ENCODE measurements at regions not wholly inside any gene's neighbourhood (a gene's known extent, or its start where the extent isn't known, plus 50 kb on each side); places are given as distances from the start of the nearest gene placed in this dataset.

GRCh38 chr4:30005995-30006394 is 714.2 kb upstream of the PCDH7 start:
- no peak for TF ChIP-seq CTCF (IDR thresholded peaks at IDR 0.05)
- no peak for TF ChIP-seq POLR2A (IDR thresholded peaks at IDR 0.05)
- no peak for TF ChIP-seq EP300 (IDR thresholded peaks at IDR 0.05)
- TF ChIP-seq POLR2AphosphoS5 (IDR thresholded peaks at IDR 0.05): no peak

Measured in suprapubic skin (tissue), 4 donors.